ENCODE measurements at regions not wholly inside any gene's neighbourhood (a gene's known extent, or its start where the extent isn't known, plus 50 kb on each side); places are given as distances from the start of the nearest gene placed in this dataset.

DNA sequence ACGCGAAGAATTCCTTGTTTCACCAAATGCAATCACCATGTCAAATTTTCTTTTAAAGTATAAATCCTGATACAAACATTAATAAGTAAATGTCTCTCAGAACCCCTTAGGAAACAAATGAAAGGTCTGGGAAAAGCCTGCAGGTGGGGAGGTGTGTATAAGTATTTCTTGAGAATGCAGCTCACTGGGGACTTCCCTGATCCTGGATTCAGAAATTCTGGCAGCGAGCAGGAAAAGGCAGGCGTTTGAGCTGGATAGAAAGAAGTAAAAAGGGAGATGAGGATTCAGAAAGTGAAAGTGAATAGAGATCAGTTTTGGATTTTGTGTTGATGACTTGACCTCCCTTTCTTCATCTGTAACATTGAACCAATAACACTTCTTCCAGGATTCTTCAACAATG is 68.3 kb upstream of the CTSC start:
- POLR2A ChIA-PET (ENCODE audit: low non-redundant PET) = no interaction called here
- CTCF ChIA-PET = no interaction called here
- TF ChIP-seq, protein P1, sequence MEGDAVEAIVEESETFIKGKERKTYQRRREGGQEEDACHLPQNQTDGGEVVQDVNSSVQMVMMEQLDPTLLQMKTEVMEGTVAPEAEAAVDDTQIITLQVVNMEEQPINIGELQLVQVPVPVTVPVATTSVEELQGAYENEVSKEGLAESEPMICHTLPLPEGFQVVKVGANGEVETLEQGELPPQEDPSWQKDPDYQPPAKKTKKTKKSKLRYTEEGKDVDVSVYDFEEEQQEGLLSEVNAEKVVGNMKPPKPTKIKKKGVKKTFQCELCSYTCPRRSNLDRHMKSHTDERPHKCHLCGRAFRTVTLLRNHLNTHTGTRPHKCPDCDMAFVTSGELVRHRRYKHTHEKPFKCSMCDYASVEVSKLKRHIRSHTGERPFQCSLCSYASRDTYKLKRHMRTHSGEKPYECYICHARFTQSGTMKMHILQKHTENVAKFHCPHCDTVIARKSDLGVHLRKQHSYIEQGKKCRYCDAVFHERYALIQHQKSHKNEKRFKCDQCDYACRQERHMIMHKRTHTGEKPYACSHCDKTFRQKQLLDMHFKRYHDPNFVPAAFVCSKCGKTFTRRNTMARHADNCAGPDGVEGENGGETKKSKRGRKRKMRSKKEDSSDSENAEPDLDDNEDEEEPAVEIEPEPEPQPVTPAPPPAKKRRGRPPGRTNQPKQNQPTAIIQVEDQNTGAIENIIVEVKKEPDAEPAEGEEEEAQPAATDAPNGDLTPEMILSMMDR (conservative IDR thresholded peaks at IDR 0.05; ENCODE audit: low read depth, low read length) = no peak
- TF ChIP-seq EZH2 (IDR thresholded peaks at IDR 0.05; ENCODE audit: borderline replicate concordance, low read depth, low read length, poor library complexity, severe bottlenecking) = no peak

DNA sequence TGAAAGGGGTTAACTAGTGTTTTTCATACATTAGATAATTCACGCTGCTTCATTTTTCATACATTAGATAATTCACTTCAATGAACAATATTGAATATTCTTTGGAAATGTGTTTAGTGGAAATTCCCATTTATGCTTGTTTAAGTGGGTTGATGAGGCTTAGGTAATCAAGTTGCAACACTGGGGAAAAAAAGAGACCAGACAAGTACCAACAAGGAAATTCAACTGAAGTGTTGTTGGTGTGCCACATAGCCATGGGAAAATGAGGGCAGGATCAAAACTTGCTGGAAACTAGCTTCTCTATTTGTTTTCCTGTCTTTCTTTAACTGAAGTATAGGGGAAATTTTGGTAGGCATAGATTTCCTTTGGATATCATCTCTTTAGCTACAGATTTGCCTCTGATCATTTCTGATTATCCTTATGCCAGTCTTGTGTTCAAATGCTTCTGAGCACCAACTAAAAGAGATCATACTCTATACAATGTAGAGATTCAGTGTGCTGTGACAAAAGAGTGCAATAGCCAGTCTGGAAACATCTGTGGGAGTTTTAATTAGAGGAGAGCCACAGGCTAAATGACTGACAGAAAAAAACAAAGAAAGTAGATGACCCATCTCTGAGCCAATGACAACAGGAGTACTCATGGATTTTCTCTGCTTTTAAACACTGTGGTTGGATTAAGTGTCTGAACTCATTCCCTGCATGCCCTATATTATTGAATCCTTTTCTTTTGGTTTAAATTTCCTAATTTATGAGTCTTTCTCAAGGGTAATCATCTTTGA is 67.6 kb upstream of the CTSC start:
- no peak overlapping the region for H3K27ac ChIP-seq (ENCODE audit: low read depth, low read length, poor library complexity, severe bottlenecking)
- no TSS peak for BruUV-seq (replicated peaks)
- no peaks in the 10 kb centered on the region for H3K9me3 ChIP-seq (ENCODE audit: low read depth, low read length, poor library complexity, severe bottlenecking)
- H3K4me3 ChIP-seq (ENCODE audit: low read depth, low read length, poor library complexity, severe bottlenecking) = no peak overlapping the region
- ChIA-PET POLR2A (ENCODE audit: low non-redundant PET) (no interaction called here), CTCF (no interaction called here)
- TF ChIP-seq, protein P1 (conservative IDR thresholded peaks at IDR 0.05; ENCODE audit: low read depth, low read length) = no peak
- TF ChIP-seq EZH2 (IDR thresholded peaks at IDR 0.05; ENCODE audit: borderline replicate concordance, low read depth, low read length, poor library complexity, severe bottlenecking) = no peak
- no peaks in the 10 kb centered on the region for H3K36me3 ChIP-seq (ENCODE audit: insufficient read depth, low read length, poor library complexity, severe bottlenecking)
- DNase-seq (ENCODE audit: low spot score) = no peak
- H3K27me3 ChIP-seq (replicated peaks; ENCODE audit: insufficient read depth, low read depth, low read length, poor library complexity) = no peaks in the 10 kb centered on the region
- intact Hi-C loops (cut with micrococcal nuclease; ENCODE audit: unreplicated experiment) = no loop called here
- no peaks in the 10 kb centered on the region for H3K4me1 ChIP-seq (ENCODE audit: insufficient read depth, low read length, poor library complexity, severe bottlenecking)

More for the DNA sequence above, 68.3 kb upstream of the CTSC start:
- Histone ChIP-seq H3K9me3 (ENCODE audit: low read depth, low read length, poor library complexity, severe bottlenecking) (no peaks in the 10 kb centered on the region), H3K4me1 (ENCODE audit: insufficient read depth, low read length, poor library complexity, severe bottlenecking) (no peaks in the 10 kb centered on the region), H3K4me3 (ENCODE audit: low read depth, low read length, poor library complexity, severe bottlenecking) (no peak overlapping the region), H3K27me3 (replicated peaks; ENCODE audit: insufficient read depth, low read depth, low read length, poor library complexity) (no peaks in the 10 kb centered on the region), H3K27ac (ENCODE audit: low read depth, low read length, poor library complexity, severe bottlenecking) (no peak overlapping the region), H3K36me3 (ENCODE audit: insufficient read depth, low read length, poor library complexity, severe bottlenecking) (no peaks in the 10 kb centered on the region)
- intact Hi-C loops (cut with micrococcal nuclease; ENCODE audit: unreplicated experiment) = no loop called here
- DNase-seq (ENCODE audit: low spot score) = no peak
- BruUV-seq (replicated peaks) = no TSS peak

DNA sequence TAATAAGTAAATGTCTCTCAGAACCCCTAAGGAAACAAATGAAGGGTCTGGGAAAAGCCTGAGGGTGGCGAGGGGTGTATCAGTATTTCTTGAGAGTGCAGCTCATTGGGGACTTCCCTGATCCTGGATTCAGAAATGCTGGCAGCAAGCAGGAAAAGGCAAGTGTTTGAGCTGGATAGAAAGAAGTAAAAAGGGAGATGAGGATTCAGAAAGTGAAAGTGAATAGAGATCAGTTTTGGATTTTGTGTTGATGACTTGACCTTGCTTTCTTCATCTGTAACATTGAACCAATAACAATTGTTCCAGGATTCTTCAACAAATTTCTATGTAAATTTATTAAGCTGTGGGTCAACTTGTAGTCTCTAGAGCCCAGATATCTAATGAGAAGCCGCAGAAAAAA is 66.9 kb upstream of the CTSC start:
- CTCF ChIA-PET = no interaction called here

More for the DNA sequence above, 66.9 kb upstream of the CTSC start:
- POLR2A ChIA-PET (ENCODE audit: low non-redundant PET) = no interaction called here
- H3K4me1 ChIP-seq (ENCODE audit: insufficient read depth, low read length, poor library complexity, severe bottlenecking) = no peaks in the 10 kb centered on the region
- no peaks in the 10 kb centered on the region for H3K36me3 ChIP-seq (ENCODE audit: insufficient read depth, low read length, poor library complexity, severe bottlenecking)
- intact Hi-C loops (cut with micrococcal nuclease; ENCODE audit: unreplicated experiment) = no loop called here
- H3K27ac ChIP-seq (ENCODE audit: low read depth, low read length, poor library complexity, severe bottlenecking) = no peak overlapping the region
- BruUV-seq (replicated peaks) = no TSS peak
- TF ChIP-seq, protein P1 (conservative IDR thresholded peaks at IDR 0.05; ENCODE audit: low read depth, low read length) = no peak
- TF ChIP-seq EZH2 (IDR thresholded peaks at IDR 0.05; ENCODE audit: borderline replicate concordance, low read depth, low read length, poor library complexity, severe bottlenecking) = no peak
- no peak for DNase-seq (ENCODE audit: low spot score)
- H3K4me3 ChIP-seq (ENCODE audit: low read depth, low read length, poor library complexity, severe bottlenecking) = no peak overlapping the region
- no peaks in the 10 kb centered on the region for H3K9me3 ChIP-seq (ENCODE audit: low read depth, low read length, poor library complexity, severe bottlenecking)
- no peaks in the 10 kb centered on the region for H3K27me3 ChIP-seq (replicated peaks; ENCODE audit: insufficient read depth, low read depth, low read length, poor library complexity)
